ENCODE measurements at regions not wholly inside any gene's neighbourhood (a gene's known extent, or its start where the extent isn't known, plus 50 kb on each side); places are given as distances from the start of the nearest gene placed in this dataset.

GRCh38 chr14:51307551-51307950 is 67.5 kb downstream of the TMX1 start:
- no peak for DNase-seq

- DNase-seq: no peak
Observed at GRCh38 chr14:51308866-51309265, 68.8 kb downstream of the TMX1 start.

GRCh38 chr14:51310505-51310944 is 70.5 kb downstream of the TMX1 start:
- DNase-seq: peak; percentile 47

- no peak for DNase-seq
Observed at GRCh38 chr14:51314321-51315015, 74.4 kb downstream of the TMX1 start.

GRCh38 chr14:51317373-51317772 is 77.3 kb downstream of the TMX1 start:
- DNase-seq: no peak

GRCh38 chr14:51318813-51319597 is 79.0 kb downstream of the TMX1 start:
- DNase-seq: no peak

GRCh38 chr14:51321036-51321435 is 81.0 kb downstream of the TMX1 start:
- DNase-seq: no peak

GRCh38 chr14:51323492-51323891 is 83.4 kb downstream of the TMX1 start:
- no peak for DNase-seq

GRCh38 chr14:51327376-51327775 is 87.3 kb downstream of the TMX1 start:
- DNase-seq: no peak

GRCh38 chr14:51328064-51328771 is 88.2 kb downstream of the TMX1 start:
- no peak for DNase-seq

GRCh38 chr14:51328772-51329353 is 88.8 kb downstream of the TMX1 start:
- DNase-seq: no peak

GRCh38 chr14:51331486-51332367 is 91.7 kb downstream of the TMX1 start:
- DNase-seq: no peak

GRCh38 chr14:51333299-51333698 is 93.3 kb downstream of the TMX1 start:
- DNase-seq: no peak

GRCh38 chr14:51333901-51334521 is 94.0 kb downstream of the TMX1 start:
- DNase-seq: no peak

- DNase-seq: no peak
Observed at GRCh38 chr14:51334566-51334965, 94.5 kb downstream of the TMX1 start.

- DNase-seq: no peak
Observed at GRCh38 chr14:51335531-51335930, 95.5 kb downstream of the TMX1 start.

GRCh38 chr14:51335961-51336723 is 96.1 kb downstream of the TMX1 start:
- no peak for DNase-seq

GRCh38 chr14:51336734-51337133 is 96.7 kb downstream of the TMX1 start:
- DNase-seq: no peak

GRCh38 chr14:51337520-51337919 is 97.5 kb downstream of the TMX1 start:
- DNase-seq: no peak

GRCh38 chr14:51341338-51341737 is 101.3 kb downstream of the TMX1 start:
- no peak for DNase-seq
